ENCODE measurements at regions not wholly inside any gene's neighbourhood (a gene's known extent, or its start where the extent isn't known, plus 50 kb on each side); places are given as distances from the start of the nearest gene placed in this dataset.

DNA sequence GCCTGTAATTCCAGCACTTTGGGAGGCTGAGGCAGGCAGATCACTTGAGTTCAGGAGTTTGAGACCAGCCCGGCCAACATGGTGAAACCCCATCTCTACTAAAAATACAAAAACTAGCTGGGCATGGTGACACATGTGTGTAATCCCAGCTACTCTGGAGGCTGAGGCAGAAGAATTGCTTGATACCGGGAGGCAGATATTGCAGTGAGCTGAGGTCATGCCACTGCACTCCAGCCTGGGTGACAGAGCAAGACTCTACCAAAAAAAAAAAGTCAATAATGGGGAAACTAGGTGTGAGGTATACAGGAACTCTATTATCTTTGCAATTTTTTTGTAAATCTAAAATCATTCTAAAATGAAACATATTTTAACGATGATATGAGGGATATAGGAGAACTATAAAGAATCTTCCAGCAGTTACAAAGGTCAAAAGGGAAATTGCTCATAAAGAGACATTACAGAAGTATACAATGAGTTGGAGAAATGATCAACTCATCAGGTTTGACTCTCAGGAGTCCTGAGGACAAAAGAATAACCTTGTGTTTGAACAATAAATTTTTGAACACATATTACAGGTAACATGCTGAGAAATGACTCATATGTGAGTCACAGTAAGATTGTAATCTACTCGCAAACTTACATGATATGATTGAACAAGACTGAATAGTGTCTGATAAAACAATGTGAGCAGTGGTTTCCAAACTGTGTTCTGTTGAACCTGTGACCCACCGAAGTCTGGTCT, 272.6 kb downstream of the FGFR2 start:
- H3K4me2 ChIP-seq (ENCODE audit: control insufficient read depth, extremely low read depth, insufficient read depth, low read depth, low read length), result peak overlapping the region; percentile 53
- DNase-seq (ENCODE audit: low read depth, low spot score), result no peak
- H3K27me3 ChIP-seq (ENCODE audit: control insufficient read depth, extremely low read depth, insufficient read depth, low read length), result no peaks in the 10 kb centered on the region
- dilution Hi-C loops (cut with MboI; ENCODE audit: extremely low pct_ligation_motif_present, low sequenced_read_pairs), result no loop called here
- FAIRE-seq, result peak; percentile 94
- peak overlapping the region; percentile 6 for H3K9ac ChIP-seq (ENCODE audit: control insufficient read depth, extremely low read depth, insufficient read depth, low read length)
- H3K9me3 ChIP-seq (ENCODE audit: control insufficient read depth, low read depth, low read length), result no peaks in the 10 kb centered on the region
- H2AFZ ChIP-seq (ENCODE audit: control insufficient read depth, low read length), result no peak overlapping the region
- no peaks in the 10 kb centered on the region for H3K36me3 ChIP-seq (ENCODE audit: control insufficient read depth in 2 of 2, extremely low read depth in 1 of 2, insufficient read depth in 2 of 2, low read length in 2 of 2)
- H4K20me1 ChIP-seq (ENCODE audit: control insufficient read depth, extremely low read depth, insufficient read depth, low read length), result no peaks in the 10 kb centered on the region
- H3K4me3 ChIP-seq (ENCODE audit: control insufficient read depth in 2 of 3, extremely low read depth in 1 of 3, insufficient read depth in 2 of 3, low read depth in 1 of 3, low read length in 3 of 3), result no peak overlapping the region
- H3K9me1 ChIP-seq (ENCODE audit: control insufficient read depth, extremely low read depth, insufficient read depth, low read length), result no peaks in the 10 kb centered on the region
- peaks cover 49% of the 10 kb centered on the region for H3K4me1 ChIP-seq (ENCODE audit: control insufficient read depth, extremely low read depth, insufficient read depth, low read length)
- peak overlapping the region; percentile 80 for H3K27ac ChIP-seq (ENCODE audit: control insufficient read depth, insufficient read depth, low read length)
- no peaks in the 10 kb centered on the region for H3K79me2 ChIP-seq (ENCODE audit: control insufficient read depth, insufficient read depth, low read length)
- TF ChIP-seq, protein P1, sequence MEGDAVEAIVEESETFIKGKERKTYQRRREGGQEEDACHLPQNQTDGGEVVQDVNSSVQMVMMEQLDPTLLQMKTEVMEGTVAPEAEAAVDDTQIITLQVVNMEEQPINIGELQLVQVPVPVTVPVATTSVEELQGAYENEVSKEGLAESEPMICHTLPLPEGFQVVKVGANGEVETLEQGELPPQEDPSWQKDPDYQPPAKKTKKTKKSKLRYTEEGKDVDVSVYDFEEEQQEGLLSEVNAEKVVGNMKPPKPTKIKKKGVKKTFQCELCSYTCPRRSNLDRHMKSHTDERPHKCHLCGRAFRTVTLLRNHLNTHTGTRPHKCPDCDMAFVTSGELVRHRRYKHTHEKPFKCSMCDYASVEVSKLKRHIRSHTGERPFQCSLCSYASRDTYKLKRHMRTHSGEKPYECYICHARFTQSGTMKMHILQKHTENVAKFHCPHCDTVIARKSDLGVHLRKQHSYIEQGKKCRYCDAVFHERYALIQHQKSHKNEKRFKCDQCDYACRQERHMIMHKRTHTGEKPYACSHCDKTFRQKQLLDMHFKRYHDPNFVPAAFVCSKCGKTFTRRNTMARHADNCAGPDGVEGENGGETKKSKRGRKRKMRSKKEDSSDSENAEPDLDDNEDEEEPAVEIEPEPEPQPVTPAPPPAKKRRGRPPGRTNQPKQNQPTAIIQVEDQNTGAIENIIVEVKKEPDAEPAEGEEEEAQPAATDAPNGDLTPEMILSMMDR (optimal IDR thresholded peaks at IDR 0.05 in 1 of 3, IDR thresholded peaks at IDR 0.05 in 1 of 3, conservative IDR thresholded peaks at IDR 0.05 in 1 of 3; ENCODE audit: extremely low read depth in 1 of 3, insufficient read depth in 2 of 3, low read length in 3 of 3), result no peak
- no peak for TF ChIP-seq EZH2 (IDR thresholded peaks at IDR 0.05; ENCODE audit: low read length)

DNA sequence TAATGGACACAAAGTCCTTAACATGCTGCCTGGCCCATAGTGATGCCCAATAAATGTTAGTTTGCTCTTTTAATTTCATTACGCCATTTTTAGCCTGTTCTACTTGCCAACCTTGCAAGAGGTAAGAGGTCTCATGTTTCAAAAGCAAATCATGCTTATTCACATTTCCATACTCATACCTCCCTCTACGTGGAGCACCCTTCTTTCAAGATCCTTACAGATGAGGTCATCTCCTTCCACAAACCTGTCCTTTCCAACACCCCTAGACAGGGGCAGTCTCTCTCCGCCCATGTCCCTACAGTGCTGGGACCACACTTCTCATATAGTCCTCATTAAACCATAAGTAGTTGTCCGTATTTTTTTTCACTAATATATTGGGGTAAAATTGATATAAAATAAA, 271.3 kb downstream of the FGFR2 start:
- Histone ChIP-seq H3K27me3 (ENCODE audit: control insufficient read depth, extremely low read depth, insufficient read depth, low read length) (no peaks in the 10 kb centered on the region), H3K36me3 (ENCODE audit: control insufficient read depth in 2 of 2, extremely low read depth in 1 of 2, insufficient read depth in 2 of 2, low read length in 2 of 2) (no peaks in the 10 kb centered on the region), H3K4me1 (ENCODE audit: control insufficient read depth, extremely low read depth, insufficient read depth, low read length) (peaks cover 55% of the 10 kb centered on the region), H3K9ac (ENCODE audit: control insufficient read depth, extremely low read depth, insufficient read depth, low read length) (no peak overlapping the region), H3K79me2 (ENCODE audit: control insufficient read depth, insufficient read depth, low read length) (no peaks in the 10 kb centered on the region), H3K9me1 (ENCODE audit: control insufficient read depth, extremely low read depth, insufficient read depth, low read length) (no peaks in the 10 kb centered on the region), H4K20me1 (ENCODE audit: control insufficient read depth, extremely low read depth, insufficient read depth, low read length) (no peaks in the 10 kb centered on the region), H3K4me3 (ENCODE audit: control insufficient read depth in 2 of 3, extremely low read depth in 1 of 3, insufficient read depth in 2 of 3, low read depth in 1 of 3, low read length in 3 of 3) (no peak overlapping the region), H3K4me2 (ENCODE audit: control insufficient read depth, extremely low read depth, insufficient read depth, low read depth, low read length) (no peak overlapping the region), H3K9me3 (ENCODE audit: control insufficient read depth, low read depth, low read length) (no peaks in the 10 kb centered on the region), H3K27ac (ENCODE audit: control insufficient read depth, insufficient read depth, low read length) (peak overlapping the region; percentile 80), H2AFZ (ENCODE audit: control insufficient read depth, low read length) (no peak overlapping the region)
- no peak for FAIRE-seq
- DNase-seq (ENCODE audit: low read depth, low spot score), result no peak
- TF ChIP-seq, protein P1 (optimal IDR thresholded peaks at IDR 0.05 in 1 of 3, IDR thresholded peaks at IDR 0.05 in 1 of 3, conservative IDR thresholded peaks at IDR 0.05 in 1 of 3; ENCODE audit: extremely low read depth in 1 of 3, insufficient read depth in 2 of 3, low read length in 3 of 3), result peak in 1 of 3 experiments; percentile 1
- TF ChIP-seq EZH2 (IDR thresholded peaks at IDR 0.05; ENCODE audit: low read length), result no peak
- dilution Hi-C loops (cut with MboI; ENCODE audit: extremely low pct_ligation_motif_present, low sequenced_read_pairs), result no loop called here
